ENCODE measurements at regions not wholly inside any gene's neighbourhood (a gene's known extent, or its start where the extent isn't known, plus 50 kb on each side); places are given as distances from the start of the nearest gene placed in this dataset.

GRCh38 chr18:10166164-10166807, 252.5 kb downstream of the VAPA start:
- TF ChIP-seq CTCF (conservative IDR thresholded peaks at IDR 0.05; ENCODE audit: low read length) = no peak
- TF ChIP-seq EZH2phosphoT487 (IDR thresholded peaks at IDR 0.05; ENCODE audit: borderline replicate concordance) = no peak
